Nephron (organoid): ENCODE measurements at regions not wholly inside any gene's neighbourhood (a gene's known extent, or its start where the extent isn't known, plus 50 kb on each side); places are given as distances from the start of the nearest gene placed in this dataset.
A peak's percentile ranks its signal among the peaks of the same experiment; 100 is the strongest.

ENCODE experiments used
- H3K27ac Mint-ChIP-seq, 3 experiments: 2 replicates each; pipeline ENCODE4 v1.8.0; 2020; ENCODE audit warnings: mixed read lengths in 3 of 3, mild to moderate bottlenecking in 2 of 3, moderate library complexity in 1 of 3
- H3K27me3 Mint-ChIP-seq: 2 replicates; pipeline ENCODE4 v1.8.0; 2021; ENCODE audit warnings: low read depth, mild to moderate bottlenecking, moderate library complexity, mixed read lengths
- H3K36me3 Mint-ChIP-seq: 2 replicates; pipeline ENCODE4 v1.8.0; 2020; ENCODE audit warnings: low read depth, mixed read lengths
- H3K4me1 Mint-ChIP-seq: 2 replicates; pipeline ENCODE4 v1.8.0; 2020; ENCODE audit warnings: mixed read lengths
- H3K4me3 Mint-ChIP-seq, 3 experiments: 2 replicates each; pipeline ENCODE4 v1.8.0; 2020; ENCODE audit warnings: mild to moderate bottlenecking in 3 of 3, mixed read lengths in 3 of 3, moderate library complexity in 2 of 3
- H3K9me3 Mint-ChIP-seq: 2 replicates; pipeline ENCODE4 v1.8.0; 2020; ENCODE audit warnings: mixed read lengths
- TF ChIP-seq, protein P1 (sequence below), 3 experiments: fragments of 200-600 bp; sonication (generic); IDR thresholded peaks; one replicate each; pipeline ENCODE4 v1.5.0; 2021; ENCODE audit warnings: antibody characterized with exemption in 3 of 3; ENCODE audit not compliant: unreplicated experiment in 3 of 3

DNA sequence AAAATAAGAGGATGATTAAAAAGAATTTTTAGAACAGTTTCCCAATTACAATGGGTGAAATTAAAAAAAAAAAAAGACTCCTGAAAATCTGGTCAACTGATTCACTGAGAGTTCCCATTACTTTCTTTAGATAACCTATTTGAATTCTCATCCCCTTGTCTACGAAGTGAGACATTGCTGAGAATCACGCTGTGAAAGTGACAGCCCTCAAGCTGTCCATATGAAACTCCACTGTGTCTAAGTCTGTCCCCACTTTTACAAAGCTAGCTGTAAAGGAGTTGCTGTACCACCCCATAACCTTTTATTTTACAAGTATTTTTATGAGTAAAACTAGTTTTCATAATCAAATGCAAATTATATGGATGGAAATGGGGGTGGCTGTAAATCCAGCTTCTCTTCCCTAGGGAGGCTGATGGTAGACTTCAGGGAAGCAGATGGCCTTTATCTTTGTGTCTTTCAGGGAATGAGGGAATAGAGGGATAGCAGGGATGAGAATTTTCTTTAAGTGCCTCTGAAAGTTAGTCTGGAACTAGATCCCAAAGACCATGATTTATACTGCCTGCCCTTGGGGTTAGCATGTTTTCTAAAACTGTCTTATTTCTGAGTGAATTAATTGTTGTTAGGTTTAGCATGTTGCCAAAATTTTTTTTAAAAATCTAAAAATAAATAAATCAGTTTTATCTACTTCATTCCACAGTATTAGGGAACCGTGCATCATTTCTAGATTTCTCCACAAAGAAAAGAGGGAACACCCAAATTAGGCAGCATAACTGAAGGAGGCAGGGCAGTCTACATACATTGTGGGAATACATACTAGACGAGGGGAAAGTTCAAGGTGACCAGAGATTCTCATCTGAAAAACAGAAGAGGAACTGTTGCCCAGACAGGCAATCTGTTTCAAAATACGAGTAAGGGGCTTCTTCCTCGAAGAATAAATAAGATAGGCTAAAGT, 1219.1 kb downstream of the UQCRFS1 start:
- Mint-ChIP-seq H3K27ac (peak overlapping the region; percentile 93 to 97 (median 96)), H3K4me3 (peak overlapping the region in 1 of 3 experiments; percentile 4), H3K9me3 (no peaks in the 10 kb centered on the region), H3K36me3 (no peaks in the 10 kb centered on the region), H3K27me3 (peaks cover 6% of the 10 kb centered on the region), H3K4me1 (peaks cover 19% of the 10 kb centered on the region)
- TF ChIP-seq, protein P1, sequence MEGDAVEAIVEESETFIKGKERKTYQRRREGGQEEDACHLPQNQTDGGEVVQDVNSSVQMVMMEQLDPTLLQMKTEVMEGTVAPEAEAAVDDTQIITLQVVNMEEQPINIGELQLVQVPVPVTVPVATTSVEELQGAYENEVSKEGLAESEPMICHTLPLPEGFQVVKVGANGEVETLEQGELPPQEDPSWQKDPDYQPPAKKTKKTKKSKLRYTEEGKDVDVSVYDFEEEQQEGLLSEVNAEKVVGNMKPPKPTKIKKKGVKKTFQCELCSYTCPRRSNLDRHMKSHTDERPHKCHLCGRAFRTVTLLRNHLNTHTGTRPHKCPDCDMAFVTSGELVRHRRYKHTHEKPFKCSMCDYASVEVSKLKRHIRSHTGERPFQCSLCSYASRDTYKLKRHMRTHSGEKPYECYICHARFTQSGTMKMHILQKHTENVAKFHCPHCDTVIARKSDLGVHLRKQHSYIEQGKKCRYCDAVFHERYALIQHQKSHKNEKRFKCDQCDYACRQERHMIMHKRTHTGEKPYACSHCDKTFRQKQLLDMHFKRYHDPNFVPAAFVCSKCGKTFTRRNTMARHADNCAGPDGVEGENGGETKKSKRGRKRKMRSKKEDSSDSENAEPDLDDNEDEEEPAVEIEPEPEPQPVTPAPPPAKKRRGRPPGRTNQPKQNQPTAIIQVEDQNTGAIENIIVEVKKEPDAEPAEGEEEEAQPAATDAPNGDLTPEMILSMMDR (IDR thresholded peaks at IDR 0.05; ENCODE audit: unreplicated experiment in 3 of 3): no peak

DNA sequence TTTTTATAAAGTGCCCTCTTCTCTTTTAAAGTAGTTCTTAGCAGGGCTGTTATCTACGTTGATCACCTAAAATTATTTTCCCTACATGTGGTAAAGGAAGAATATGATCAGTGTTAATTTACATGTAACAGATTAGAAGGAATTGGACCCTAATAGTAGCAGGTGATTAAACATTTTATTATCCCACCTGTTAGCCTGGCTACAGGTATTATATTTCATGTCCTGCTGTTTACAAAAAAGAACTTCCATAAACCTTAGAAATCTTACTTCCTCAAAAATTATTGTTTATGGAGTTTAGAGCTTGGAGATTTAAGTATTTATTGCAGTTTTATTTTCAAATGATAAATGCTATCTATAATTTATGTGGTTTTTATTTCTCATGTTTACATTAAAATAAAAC, 1226.7 kb downstream of the UQCRFS1 start:
- no peaks in the 10 kb centered on the region for H3K4me1 Mint-ChIP-seq
- peaks cover 6% of the 10 kb centered on the region for H3K27me3 Mint-ChIP-seq
- no peaks in the 10 kb centered on the region for H3K9me3 Mint-ChIP-seq
- no peak overlapping the region for H3K27ac Mint-ChIP-seq
- no peaks in the 10 kb centered on the region for H3K36me3 Mint-ChIP-seq
- TF ChIP-seq, protein P1 (IDR thresholded peaks at IDR 0.05; ENCODE audit: unreplicated experiment in 3 of 3): no peak
- H3K4me3 Mint-ChIP-seq: no peak overlapping the region

DNA sequence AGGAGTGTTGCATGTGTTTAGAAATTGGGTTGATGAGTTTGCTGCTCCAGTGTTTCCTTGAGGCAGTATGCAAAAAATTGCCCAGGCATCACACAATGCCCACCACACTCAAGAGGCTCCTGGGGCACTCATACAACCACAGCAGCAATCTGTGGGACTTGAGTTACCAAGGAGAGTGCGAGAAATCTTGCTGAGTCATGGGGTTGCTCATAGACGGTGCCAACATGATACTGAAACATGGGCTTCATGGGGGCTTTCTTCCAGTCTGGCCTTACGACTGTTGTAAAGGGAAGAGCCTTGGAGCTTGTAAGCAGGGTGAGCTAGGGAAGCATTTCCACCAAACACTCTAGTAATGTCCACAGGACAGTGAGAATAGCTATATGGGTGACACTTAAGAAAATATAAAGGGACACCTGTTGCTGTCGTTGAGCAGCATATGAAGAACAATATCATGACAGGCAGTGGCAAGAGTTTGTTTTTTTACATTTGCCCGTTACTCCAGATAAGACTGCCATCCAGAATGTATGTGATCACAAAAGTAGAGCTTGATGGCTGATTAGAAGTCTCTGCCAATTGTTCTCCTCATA, 1237.4 kb downstream of the UQCRFS1 start:
- Mint-ChIP-seq H3K36me3 (no peaks in the 10 kb centered on the region), H3K4me3 (no peak overlapping the region), H3K9me3 (no peaks in the 10 kb centered on the region), H3K27me3 (peaks cover 5% of the 10 kb centered on the region), H3K4me1 (peaks cover 32% of the 10 kb centered on the region), H3K27ac (no peak overlapping the region)
- TF ChIP-seq, protein P1 (IDR thresholded peaks at IDR 0.05; ENCODE audit: unreplicated experiment in 3 of 3): no peak

DNA sequence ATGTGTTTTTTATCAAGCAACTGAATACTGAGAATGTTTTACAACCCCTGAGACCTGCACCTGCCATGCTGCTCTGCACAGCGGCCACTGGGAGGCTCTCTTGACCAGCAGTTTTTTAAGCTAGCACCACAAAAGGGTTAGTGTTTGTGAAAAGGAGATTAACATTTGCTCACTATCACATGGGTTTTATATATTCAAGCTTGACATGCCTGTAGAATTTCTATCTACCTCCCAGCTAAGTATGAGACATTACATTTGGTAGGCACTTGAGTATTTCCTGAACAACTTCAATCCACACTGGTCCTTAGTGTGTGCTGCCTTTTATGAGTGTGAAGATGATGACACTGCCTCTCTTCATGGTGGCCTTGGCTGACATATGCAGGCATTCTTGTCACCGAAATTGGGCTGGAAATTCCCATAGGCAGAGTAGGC, 1238.9 kb downstream of the UQCRFS1 start:
- Mint-ChIP-seq H3K9me3 (no peaks in the 10 kb centered on the region), H3K36me3 (no peaks in the 10 kb centered on the region), H3K27ac (peak overlapping the region in 1 of 3 experiments; percentile 18), H3K4me1 (peaks cover 32% of the 10 kb centered on the region), H3K27me3 (peaks cover 5% of the 10 kb centered on the region), H3K4me3 (no peak overlapping the region)
- TF ChIP-seq, protein P1 (IDR thresholded peaks at IDR 0.05; ENCODE audit: unreplicated experiment in 3 of 3): peak; percentile 89 to 95 (median 93)

DNA sequence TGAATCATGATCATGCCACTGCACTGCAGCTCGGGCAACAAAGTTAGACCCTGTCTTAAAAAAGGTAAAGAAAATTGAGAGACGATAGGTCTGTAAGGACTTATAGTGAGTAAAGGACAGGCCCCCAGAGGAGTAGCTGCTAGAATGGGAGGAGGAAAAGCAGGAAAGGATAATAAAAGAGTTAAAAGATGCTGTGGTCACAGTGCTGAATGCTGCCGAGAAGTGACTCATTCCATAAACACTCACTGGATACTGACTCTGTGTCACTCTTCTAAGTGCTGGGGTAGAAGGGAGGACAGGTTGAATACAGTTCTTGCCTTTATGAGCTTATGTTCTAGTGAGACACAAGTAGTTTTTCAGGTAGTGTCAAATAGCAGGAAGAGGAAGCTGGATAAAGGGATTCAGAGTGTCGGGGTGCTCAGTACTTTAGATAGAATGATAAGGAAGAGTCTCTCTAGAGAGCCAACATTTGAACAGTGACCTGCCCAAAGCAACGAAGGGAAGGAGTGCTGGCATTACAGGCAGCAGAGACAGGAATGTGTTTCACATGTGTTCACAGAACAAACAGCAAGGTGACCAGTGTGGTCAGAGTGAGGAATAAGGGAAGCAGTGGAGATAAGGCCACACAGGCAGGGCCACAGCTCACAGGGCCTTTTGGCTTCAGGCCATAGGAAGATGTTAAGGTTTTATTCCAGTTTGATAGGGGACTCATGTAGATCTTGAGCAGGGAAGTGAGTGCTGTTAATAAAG, 1240.5 kb downstream of the UQCRFS1 start:
- H3K27me3 Mint-ChIP-seq: peaks cover 5% of the 10 kb centered on the region
- H3K4me3 Mint-ChIP-seq: no peak overlapping the region
- peak overlapping the region in 1 of 3 experiments; percentile 3 for H3K27ac Mint-ChIP-seq
- H3K36me3 Mint-ChIP-seq: no peaks in the 10 kb centered on the region
- H3K4me1 Mint-ChIP-seq: peaks cover 32% of the 10 kb centered on the region
- TF ChIP-seq, protein P1 (IDR thresholded peaks at IDR 0.05; ENCODE audit: unreplicated experiment in 3 of 3): no peak
- H3K9me3 Mint-ChIP-seq: no peaks in the 10 kb centered on the region
